ENCODE measurements at regions not wholly inside any gene's neighbourhood (a gene's known extent, or its start where the extent isn't known, plus 50 kb on each side); places are given as distances from the start of the nearest gene placed in this dataset.

GRCh38 chr4:38317041-38317674 lies 346.8 kb upstream of the KLF3 start:
- H3K36me3 ChIP-seq (ENCODE audit: insufficient read depth, low read length): no peaks in the 10 kb centered on the region
- no peak overlapping the region for H3K9ac ChIP-seq (ENCODE audit: low read depth, low read length)
- no peaks in the 10 kb centered on the region for H3K9me3 ChIP-seq (ENCODE audit: control insufficient read depth, insufficient read depth, low read length)
- H3K4me1 ChIP-seq (ENCODE audit: insufficient read depth, low read length): peaks cover 5% of the 10 kb centered on the region; the same call in 1 of the 2 replicates

GRCh38 chr4:38318737-38319455 lies 345.1 kb upstream of the KLF3 start:
- Histone ChIP-seq H3K4me1 (ENCODE audit: insufficient read depth, low read length) (peaks cover 5% of the 10 kb centered on the region; the same call in 1 of the 2 replicates), H3K9me3 (ENCODE audit: control insufficient read depth, insufficient read depth, low read length) (peaks cover 2% of the 10 kb centered on the region; the same call in 1 of the 2 replicates), H3K36me3 (ENCODE audit: insufficient read depth, low read length) (no peaks in the 10 kb centered on the region), H3K9ac (ENCODE audit: low read depth, low read length) (peak overlapping the region; percentile 50)

- H3K9me3 ChIP-seq (ENCODE audit: control insufficient read depth, insufficient read depth, low read length): peaks cover 2% of the 10 kb centered on the region; the same call in 1 of the 2 replicates
- peaks cover 5% of the 10 kb centered on the region; the same call in 1 of the 2 replicates for H3K4me1 ChIP-seq (ENCODE audit: insufficient read depth, low read length)
- peak overlapping the region; percentile 50; the same call in 1 of the 2 replicates for H3K9ac ChIP-seq (ENCODE audit: low read depth, low read length)
- H3K36me3 ChIP-seq (ENCODE audit: insufficient read depth, low read length): no peaks in the 10 kb centered on the region
Measured at GRCh38 chr4:38319456-38320342, 344.3 kb upstream of the KLF3 start.

- Histone ChIP-seq H3K4me1 (ENCODE audit: insufficient read depth, low read length) (peaks cover 5% of the 10 kb centered on the region; the same call in 1 of the 2 replicates), H3K9ac (ENCODE audit: low read depth, low read length) (no peak overlapping the region), H3K36me3 (ENCODE audit: insufficient read depth, low read length) (no peaks in the 10 kb centered on the region), H3K9me3 (ENCODE audit: control insufficient read depth, insufficient read depth, low read length) (peaks cover 2% of the 10 kb centered on the region; the same call in 1 of the 2 replicates)
Measured at GRCh38 chr4:38320343-38320695, 343.7 kb upstream of the KLF3 start.

GRCh38 chr4:38320833-38321232 lies 343.2 kb upstream of the KLF3 start:
- Histone ChIP-seq H3K9me3 (ENCODE audit: control insufficient read depth, insufficient read depth, low read length) (peaks cover 2% of the 10 kb centered on the region; the same call in 1 of the 2 replicates), H3K9ac (ENCODE audit: low read depth, low read length) (no peak overlapping the region), H3K36me3 (ENCODE audit: insufficient read depth, low read length) (no peaks in the 10 kb centered on the region), H3K4me1 (ENCODE audit: insufficient read depth, low read length) (peaks cover 5% of the 10 kb centered on the region; the same call in 1 of the 2 replicates)

GRCh38 chr4:38322714-38323113 lies 341.3 kb upstream of the KLF3 start:
- Histone ChIP-seq H3K9ac (ENCODE audit: low read depth, low read length) (no peak overlapping the region), H3K9me3 (ENCODE audit: control insufficient read depth, insufficient read depth, low read length) (peaks cover 2% of the 10 kb centered on the region; the same call in 1 of the 2 replicates), H3K4me1 (ENCODE audit: insufficient read depth, low read length) (peaks cover 5% of the 10 kb centered on the region; the same call in 1 of the 2 replicates), H3K36me3 (ENCODE audit: insufficient read depth, low read length) (no peaks in the 10 kb centered on the region)

- Histone ChIP-seq H3K9me3 (ENCODE audit: control insufficient read depth, insufficient read depth, low read length) (peaks cover 2% of the 10 kb centered on the region; the same call in 1 of the 2 replicates), H3K4me1 (ENCODE audit: insufficient read depth, low read length) (peaks cover 9% of the 10 kb centered on the region; the same call in 1 of the 2 replicates), H3K36me3 (ENCODE audit: insufficient read depth, low read length) (no peaks in the 10 kb centered on the region), H3K9ac (ENCODE audit: low read depth, low read length) (no peak overlapping the region)
Measured at GRCh38 chr4:38323141-38323641, 340.8 kb upstream of the KLF3 start.

- H3K4me1 ChIP-seq (ENCODE audit: insufficient read depth, low read length): peaks cover 8% of the 10 kb centered on the region; the same call in 1 of the 2 replicates
- H3K9me3 ChIP-seq (ENCODE audit: control insufficient read depth, insufficient read depth, low read length): peaks cover 2% of the 10 kb centered on the region; the same call in 1 of the 2 replicates
- no peaks in the 10 kb centered on the region for H3K36me3 ChIP-seq (ENCODE audit: insufficient read depth, low read length)
- H3K9ac ChIP-seq (ENCODE audit: low read depth, low read length): no peak overlapping the region
Measured at GRCh38 chr4:38324861-38325628, 339.0 kb upstream of the KLF3 start.

- peaks cover 2% of the 10 kb centered on the region; the same call in 1 of the 2 replicates for H3K9me3 ChIP-seq (ENCODE audit: control insufficient read depth, insufficient read depth, low read length)
- no peaks in the 10 kb centered on the region for H3K36me3 ChIP-seq (ENCODE audit: insufficient read depth, low read length)
- H3K4me1 ChIP-seq (ENCODE audit: insufficient read depth, low read length): peaks cover 8% of the 10 kb centered on the region; the same call in 1 of the 2 replicates
- H3K9ac ChIP-seq (ENCODE audit: low read depth, low read length): no peak overlapping the region
Measured at GRCh38 chr4:38325629-38325913, 338.4 kb upstream of the KLF3 start.

GRCh38 chr4:38326499-38326898 lies 337.5 kb upstream of the KLF3 start:
- Histone ChIP-seq H3K36me3 (ENCODE audit: insufficient read depth, low read length) (no peaks in the 10 kb centered on the region), H3K9ac (ENCODE audit: low read depth, low read length) (no peak overlapping the region), H3K9me3 (ENCODE audit: control insufficient read depth, insufficient read depth, low read length) (peaks cover 2% of the 10 kb centered on the region; the same call in 1 of the 2 replicates), H3K4me1 (ENCODE audit: insufficient read depth, low read length) (peaks cover 8% of the 10 kb centered on the region; the same call in 1 of the 2 replicates)

GRCh38 chr4:38327174-38327573 lies 336.8 kb upstream of the KLF3 start:
- Histone ChIP-seq H3K9ac (ENCODE audit: low read depth, low read length) (no peak overlapping the region), H3K9me3 (ENCODE audit: control insufficient read depth, insufficient read depth, low read length) (peaks cover 2% of the 10 kb centered on the region; the same call in 1 of the 2 replicates), H3K4me1 (ENCODE audit: insufficient read depth, low read length) (peaks cover 8% of the 10 kb centered on the region; the same call in 1 of the 2 replicates), H3K36me3 (ENCODE audit: insufficient read depth, low read length) (no peaks in the 10 kb centered on the region)

- H3K9ac ChIP-seq (ENCODE audit: low read depth, low read length): no peak overlapping the region
- H3K4me1 ChIP-seq (ENCODE audit: insufficient read depth, low read length): peaks cover 8% of the 10 kb centered on the region; the same call in 1 of the 2 replicates
- no peaks in the 10 kb centered on the region for H3K36me3 ChIP-seq (ENCODE audit: insufficient read depth, low read length)
- no peaks in the 10 kb centered on the region for H3K9me3 ChIP-seq (ENCODE audit: control insufficient read depth, insufficient read depth, low read length)
Measured at GRCh38 chr4:38328989-38329729, 334.8 kb upstream of the KLF3 start.

- Histone ChIP-seq H3K36me3 (ENCODE audit: insufficient read depth, low read length) (no peaks in the 10 kb centered on the region), H3K4me1 (ENCODE audit: insufficient read depth, low read length) (peaks cover 8% of the 10 kb centered on the region; the same call in 1 of the 2 replicates), H3K9me3 (ENCODE audit: control insufficient read depth, insufficient read depth, low read length) (no peaks in the 10 kb centered on the region), H3K9ac (ENCODE audit: low read depth, low read length) (no peak overlapping the region)
Measured at GRCh38 chr4:38330321-38330720, 333.7 kb upstream of the KLF3 start.

Measured in ES-I3 (cell line).